ENCODE measurements at regions not wholly inside any gene's neighbourhood (a gene's known extent, or its start where the extent isn't known, plus 50 kb on each side); places are given as distances from the start of the nearest gene placed in this dataset.

DNA sequence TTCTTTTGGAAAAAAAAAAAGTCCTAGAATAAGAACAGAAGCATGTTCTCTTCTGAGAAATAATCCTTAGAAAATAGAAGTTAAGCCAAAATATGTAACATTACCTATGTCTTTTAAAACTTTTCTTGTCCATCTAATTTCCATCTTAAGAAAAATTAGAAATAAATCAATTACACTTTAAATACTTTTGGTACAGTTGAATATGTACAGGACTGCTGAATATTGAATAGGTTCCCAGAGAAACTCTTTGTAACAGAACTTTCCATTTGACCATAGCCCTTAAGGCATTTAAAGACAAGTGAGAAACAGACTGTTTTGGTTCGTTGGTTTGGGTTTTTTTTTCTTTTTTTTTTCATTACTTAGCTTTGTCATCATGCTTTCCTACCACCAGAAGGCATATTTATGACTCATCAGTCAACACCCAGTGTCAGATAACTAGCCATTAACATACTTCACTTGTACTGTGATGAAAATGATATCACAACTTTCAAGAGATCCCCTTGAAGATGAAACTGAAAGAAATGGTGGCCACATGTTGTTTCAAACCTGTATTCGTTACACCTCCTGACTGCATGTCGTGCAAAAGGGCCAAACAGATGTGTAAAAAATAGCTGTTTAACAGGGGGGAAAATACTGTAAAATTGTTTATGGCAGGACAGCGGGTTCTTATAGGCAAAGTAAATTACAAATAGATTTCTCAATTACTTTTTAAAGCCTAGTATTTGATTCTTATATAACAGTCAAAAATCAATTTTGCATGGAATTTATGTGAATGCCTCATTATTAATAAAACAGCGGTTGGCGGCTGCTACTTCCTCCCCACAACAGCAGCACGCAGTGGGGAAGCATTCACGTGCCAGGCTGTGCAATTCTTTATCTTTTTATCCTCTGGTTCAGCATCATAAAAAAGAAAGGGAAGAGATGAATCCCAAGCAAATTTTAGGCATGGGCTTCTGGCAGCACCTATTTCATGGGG lies 280.7 kb upstream of the HNRNPA3 start:
- TF ChIP-seq TEAD4 (IDR thresholded peaks at IDR 0.05) (peak; percentile 35; the same call in 1 of the 2 replicates), TCF12 (IDR thresholded peaks at IDR 0.05; ENCODE audit: low read depth) (no peak), RAD21 (IDR thresholded peaks at IDR 0.05; ENCODE audit: low read depth) (no peak), NFIC (IDR thresholded peaks at IDR 0.05) (no peak), YY1 (IDR thresholded peaks at IDR 0.05; ENCODE audit: low read depth) (no peak)
- TF ChIP-seq, protein P1, sequence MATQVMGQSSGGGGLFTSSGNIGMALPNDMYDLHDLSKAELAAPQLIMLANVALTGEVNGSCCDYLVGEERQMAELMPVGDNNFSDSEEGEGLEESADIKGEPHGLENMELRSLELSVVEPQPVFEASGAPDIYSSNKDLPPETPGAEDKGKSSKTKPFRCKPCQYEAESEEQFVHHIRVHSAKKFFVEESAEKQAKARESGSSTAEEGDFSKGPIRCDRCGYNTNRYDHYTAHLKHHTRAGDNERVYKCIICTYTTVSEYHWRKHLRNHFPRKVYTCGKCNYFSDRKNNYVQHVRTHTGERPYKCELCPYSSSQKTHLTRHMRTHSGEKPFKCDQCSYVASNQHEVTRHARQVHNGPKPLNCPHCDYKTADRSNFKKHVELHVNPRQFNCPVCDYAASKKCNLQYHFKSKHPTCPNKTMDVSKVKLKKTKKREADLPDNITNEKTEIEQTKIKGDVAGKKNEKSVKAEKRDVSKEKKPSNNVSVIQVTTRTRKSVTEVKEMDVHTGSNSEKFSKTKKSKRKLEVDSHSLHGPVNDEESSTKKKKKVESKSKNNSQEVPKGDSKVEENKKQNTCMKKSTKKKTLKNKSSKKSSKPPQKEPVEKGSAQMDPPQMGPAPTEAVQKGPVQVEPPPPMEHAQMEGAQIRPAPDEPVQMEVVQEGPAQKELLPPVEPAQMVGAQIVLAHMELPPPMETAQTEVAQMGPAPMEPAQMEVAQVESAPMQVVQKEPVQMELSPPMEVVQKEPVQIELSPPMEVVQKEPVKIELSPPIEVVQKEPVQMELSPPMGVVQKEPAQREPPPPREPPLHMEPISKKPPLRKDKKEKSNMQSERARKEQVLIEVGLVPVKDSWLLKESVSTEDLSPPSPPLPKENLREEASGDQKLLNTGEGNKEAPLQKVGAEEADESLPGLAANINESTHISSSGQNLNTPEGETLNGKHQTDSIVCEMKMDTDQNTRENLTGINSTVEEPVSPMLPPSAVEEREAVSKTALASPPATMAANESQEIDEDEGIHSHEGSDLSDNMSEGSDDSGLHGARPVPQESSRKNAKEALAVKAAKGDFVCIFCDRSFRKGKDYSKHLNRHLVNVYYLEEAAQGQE (IDR thresholded peaks at IDR 0.05; ENCODE audit: low read depth): no peak

DNA sequence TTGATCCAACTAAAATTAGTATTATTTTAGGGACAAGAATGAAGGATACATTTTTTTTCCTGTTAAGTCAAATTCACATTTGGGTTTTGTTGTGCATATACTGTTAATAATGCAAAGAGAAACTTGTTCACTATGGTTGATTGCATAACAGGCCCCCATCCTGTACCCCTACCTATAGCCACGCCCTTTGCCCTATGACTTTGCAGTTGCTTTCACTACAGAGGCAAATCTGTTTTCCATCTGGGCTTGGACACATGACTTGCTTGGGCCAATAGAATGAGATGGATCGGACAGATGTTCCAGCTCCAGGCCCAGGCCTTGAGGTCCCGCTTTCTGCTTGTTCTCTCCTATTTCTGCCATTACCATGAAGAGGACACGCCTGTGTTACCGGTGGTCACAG lies 278.5 kb upstream of the HNRNPA3 start:
- TF ChIP-seq, protein P1 (IDR thresholded peaks at IDR 0.05; ENCODE audit: low read depth): no peak
- TF ChIP-seq FOXM1 (IDR thresholded peaks at IDR 0.05; ENCODE audit: borderline replicate concordance, low read depth) (no peak), EP300 (IDR thresholded peaks at IDR 0.05; ENCODE audit: borderline replicate concordance) (no peak), EGR1 (IDR thresholded peaks at IDR 0.05) (no peak), CREB1 (IDR thresholded peaks at IDR 0.05; ENCODE audit: low read depth) (no peak), YY1 (IDR thresholded peaks at IDR 0.05; ENCODE audit: low read depth) (no peak), CEBPB (IDR thresholded peaks at IDR 0.05) (no peak), TCF12 (IDR thresholded peaks at IDR 0.05; ENCODE audit: low read depth) (no peak), MAX (IDR thresholded peaks at IDR 0.05) (no peak), TEAD4 (IDR thresholded peaks at IDR 0.05) (no peak), NFIC (IDR thresholded peaks at IDR 0.05) (no peak), USF1 (IDR thresholded peaks at IDR 0.05) (no peak), ZBTB7A (IDR thresholded peaks at IDR 0.05; ENCODE audit: low read depth) (no peak), TAF1 (IDR thresholded peaks at IDR 0.05; ENCODE audit: low read depth) (no peak)

- TF ChIP-seq ZBTB7A (IDR thresholded peaks at IDR 0.05; ENCODE audit: low read depth) (no peak), TAF1 (IDR thresholded peaks at IDR 0.05; ENCODE audit: low read depth) (no peak), EGR1 (IDR thresholded peaks at IDR 0.05) (no peak), TCF12 (IDR thresholded peaks at IDR 0.05; ENCODE audit: low read depth) (no peak), YY1 (IDR thresholded peaks at IDR 0.05; ENCODE audit: low read depth) (no peak)
- TF ChIP-seq, protein P1 (IDR thresholded peaks at IDR 0.05; ENCODE audit: low read depth): no peak
Observed at GRCh38 chr2:176934869-176935415, 277.7 kb upstream of the HNRNPA3 start.

DNA sequence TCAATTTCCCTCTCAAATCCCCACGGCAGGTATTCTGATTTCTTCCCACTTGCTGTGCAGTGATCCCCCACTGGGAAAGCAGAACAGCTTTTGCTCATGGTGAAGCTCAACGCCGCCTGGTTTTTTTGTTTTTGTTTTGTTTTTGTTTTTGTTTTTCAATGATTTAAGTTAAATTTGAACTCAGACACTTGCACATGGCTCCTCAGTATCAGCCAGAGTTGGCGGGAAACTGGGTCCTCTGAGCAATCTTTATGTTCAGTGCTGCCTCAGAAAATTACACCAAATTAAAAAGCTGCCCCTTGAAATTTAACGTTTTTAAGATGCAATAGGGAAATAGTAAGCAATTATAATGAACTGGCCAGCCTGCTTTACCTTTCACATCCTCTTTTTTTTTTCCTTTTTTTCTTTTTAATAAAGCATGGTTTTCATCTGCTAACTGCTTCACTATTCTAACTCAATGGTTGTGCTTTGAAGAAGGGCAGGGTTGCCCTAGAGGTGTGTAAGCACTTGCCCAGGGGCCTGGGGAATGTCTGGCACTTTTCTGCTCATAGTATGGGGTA lies 277.0 kb upstream of the HNRNPA3 start:
- no peak for TF ChIP-seq ZBTB7A (IDR thresholded peaks at IDR 0.05; ENCODE audit: low read depth)
- TF ChIP-seq, protein P1 (IDR thresholded peaks at IDR 0.05; ENCODE audit: low read depth): no peak
- no peak for TF ChIP-seq TEAD4 (IDR thresholded peaks at IDR 0.05)
- no peak for TF ChIP-seq EGR1 (IDR thresholded peaks at IDR 0.05)
- TF ChIP-seq MAX (IDR thresholded peaks at IDR 0.05): no peak
- TF ChIP-seq CEBPB (IDR thresholded peaks at IDR 0.05): no peak
- TF ChIP-seq FOXM1 (IDR thresholded peaks at IDR 0.05; ENCODE audit: borderline replicate concordance, low read depth): no peak
- no peak for TF ChIP-seq USF1 (IDR thresholded peaks at IDR 0.05)
- TF ChIP-seq YY1 (IDR thresholded peaks at IDR 0.05; ENCODE audit: low read depth): no peak
- TF ChIP-seq TAF1 (IDR thresholded peaks at IDR 0.05; ENCODE audit: low read depth): no peak
- no peak for TF ChIP-seq TCF12 (IDR thresholded peaks at IDR 0.05; ENCODE audit: low read depth)
- TF ChIP-seq CREB1 (IDR thresholded peaks at IDR 0.05; ENCODE audit: low read depth): no peak
- no peak for TF ChIP-seq NFIC (IDR thresholded peaks at IDR 0.05)
